ENCODE measurements at regions not wholly inside any gene's neighbourhood (a gene's known extent, or its start where the extent isn't known, plus 50 kb on each side); places are given as distances from the start of the nearest gene placed in this dataset.
"Not testable (repeated sequence)": the region's sequence is repeated elsewhere in the genome, so short reads cannot be mapped to it uniquely, and the experiment has no call there.

- H3K27me3 Mint-ChIP-seq (ENCODE audit: unreplicated experiment), result no peaks in the 10 kb centered on the region
- H3K9me3 Mint-ChIP-seq (ENCODE audit: low read depth, unreplicated experiment), result peaks cover 11% of the 10 kb centered on the region
- no peak overlapping the region for H3K4me3 Mint-ChIP-seq (ENCODE audit: low read depth, unreplicated experiment)
- H3K27ac Mint-ChIP-seq (ENCODE audit: unreplicated experiment), result no peak overlapping the region
- CTCF ChIA-PET, result no interaction called here
- no peaks in the 10 kb centered on the region for H3K36me3 Mint-ChIP-seq (ENCODE audit: insufficient read depth, unreplicated experiment)
- H3K4me1 Mint-ChIP-seq (ENCODE audit: low read depth, unreplicated experiment), result no peaks in the 10 kb centered on the region
- intact Hi-C loops (cut with micrococcal nuclease; ENCODE audit: unreplicated experiment), result no loop called here
- DNase-seq, result no peak
- BruUV-seq (replicated peaks), result no TSS peak
- no peak for TF ChIP-seq CTCF (IDR thresholded peaks at IDR 0.05; ENCODE audit: unreplicated experiment)
Observed at GRCh38 chr15:87739866-87740265, 516.7 kb downstream of the NTRK3 start.

GRCh38 chr15:87739081-87739480 lies 517.5 kb downstream of the NTRK3 start:
- Mint-ChIP-seq H3K27ac (ENCODE audit: unreplicated experiment) (no peak overlapping the region), H3K36me3 (ENCODE audit: insufficient read depth, unreplicated experiment) (no peaks in the 10 kb centered on the region), H3K27me3 (ENCODE audit: unreplicated experiment) (no peaks in the 10 kb centered on the region), H3K9me3 (ENCODE audit: low read depth, unreplicated experiment) (peaks cover 9% of the 10 kb centered on the region), H3K4me1 (ENCODE audit: low read depth, unreplicated experiment) (no peaks in the 10 kb centered on the region), H3K4me3 (ENCODE audit: low read depth, unreplicated experiment) (no peak overlapping the region)
- intact Hi-C loops (cut with micrococcal nuclease; ENCODE audit: unreplicated experiment), result no loop called here
- DNase-seq, result no peak
- CTCF ChIA-PET, result no interaction called here
- no peak for TF ChIP-seq CTCF (IDR thresholded peaks at IDR 0.05; ENCODE audit: unreplicated experiment)
- BruUV-seq (replicated peaks), result no TSS peak

- H3K4me1 Mint-ChIP-seq (ENCODE audit: low read depth, unreplicated experiment); CTCF ChIA-PET; BruUV-seq (replicated peaks); H3K27ac Mint-ChIP-seq (ENCODE audit: unreplicated experiment); H3K4me3 Mint-ChIP-seq (ENCODE audit: low read depth, unreplicated experiment); H3K27me3 Mint-ChIP-seq (ENCODE audit: unreplicated experiment); H3K36me3 Mint-ChIP-seq (ENCODE audit: insufficient read depth, unreplicated experiment); DNase-seq; intact Hi-C loops (cut with micrococcal nuclease; ENCODE audit: unreplicated experiment): not testable (repeated sequence)
- H3K9me3 Mint-ChIP-seq (ENCODE audit: low read depth, unreplicated experiment), result peaks cover 12% of the 10 kb centered on the region
Observed at GRCh38 chr15:87737460-87737859, 519.1 kb downstream of the NTRK3 start.

- TF ChIP-seq CTCF (IDR thresholded peaks at IDR 0.05; ENCODE audit: unreplicated experiment), result no peak
- peaks cover 10% of the 10 kb centered on the region for H3K9me3 Mint-ChIP-seq (ENCODE audit: low read depth, unreplicated experiment)
- H3K36me3 Mint-ChIP-seq (ENCODE audit: insufficient read depth, unreplicated experiment), result no peaks in the 10 kb centered on the region
- no peak overlapping the region for H3K27ac Mint-ChIP-seq (ENCODE audit: unreplicated experiment)
- no peak overlapping the region for H3K4me3 Mint-ChIP-seq (ENCODE audit: low read depth, unreplicated experiment)
- H3K4me1 Mint-ChIP-seq (ENCODE audit: low read depth, unreplicated experiment), result no peaks in the 10 kb centered on the region
- intact Hi-C loops (cut with micrococcal nuclease; ENCODE audit: unreplicated experiment), result no loop called here
- H3K27me3 Mint-ChIP-seq (ENCODE audit: unreplicated experiment), result no peaks in the 10 kb centered on the region
- DNase-seq, result no peak
- CTCF ChIA-PET, result no interaction called here
- BruUV-seq (replicated peaks), result no TSS peak
Observed at GRCh38 chr15:87736891-87737389, 519.6 kb downstream of the NTRK3 start.

GRCh38 chr15:87736401-87736800 lies 520.1 kb downstream of the NTRK3 start:
- Mint-ChIP-seq H3K4me1 (ENCODE audit: low read depth, unreplicated experiment) (no peaks in the 10 kb centered on the region), H3K9me3 (ENCODE audit: low read depth, unreplicated experiment) (peaks cover 10% of the 10 kb centered on the region), H3K4me3 (ENCODE audit: low read depth, unreplicated experiment) (no peak overlapping the region), H3K36me3 (ENCODE audit: insufficient read depth, unreplicated experiment) (no peaks in the 10 kb centered on the region), H3K27me3 (ENCODE audit: unreplicated experiment) (no peaks in the 10 kb centered on the region), H3K27ac (ENCODE audit: unreplicated experiment) (no peak overlapping the region)
- intact Hi-C loops (cut with micrococcal nuclease; ENCODE audit: unreplicated experiment), result no loop called here
- TF ChIP-seq CTCF (IDR thresholded peaks at IDR 0.05; ENCODE audit: unreplicated experiment), result no peak
- DNase-seq, result no peak
- CTCF ChIA-PET, result no interaction called here
- BruUV-seq (replicated peaks), result no TSS peak
